ENCODE measurements at regions not wholly inside any gene's neighbourhood (a gene's known extent, or its start where the extent isn't known, plus 50 kb on each side); places are given as distances from the start of the nearest gene placed in this dataset.

DNA sequence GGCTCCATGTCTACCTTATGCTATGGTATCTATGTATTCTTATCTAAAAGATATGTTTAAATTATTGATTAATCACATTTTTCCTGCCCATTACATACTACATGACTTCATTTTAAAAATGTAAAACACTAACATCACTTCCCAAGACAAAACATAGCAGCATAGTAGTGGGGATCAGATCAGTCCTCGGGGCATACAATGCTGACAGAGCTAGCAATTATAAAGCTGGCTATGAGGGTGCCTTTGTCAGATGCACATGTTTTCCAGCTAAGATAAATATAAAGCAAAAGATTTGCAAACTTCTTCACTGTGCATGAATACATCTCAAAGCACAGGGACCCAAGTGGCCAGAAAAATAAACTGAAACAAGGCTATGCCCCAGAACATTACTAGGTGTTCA is 549.8 kb upstream of the INTU start:
- no peak for TF ChIP-seq CTCF (IDR thresholded peaks at IDR 0.05; ENCODE audit: insufficient read depth, low read depth, low read length)
- TF ChIP-seq EZH2 (IDR thresholded peaks at IDR 0.05; ENCODE audit: insufficient read depth, low read length) = no peak
